DMS53 (cell line): ENCODE measurements at regions not wholly inside any gene's neighbourhood (a gene's known extent, or its start where the extent isn't known, plus 50 kb on each side); places are given as distances from the start of the nearest gene placed in this dataset.
"Not testable (repeated sequence)": the region's sequence is repeated elsewhere in the genome, so short reads cannot be mapped to it uniquely, and the experiment has no call there.

ENCODE experiments used
- DNase-seq: peaks from one replicate; lab custom pipeline; 2025; lab: John Stamatoyannopoulos, UW

DNA sequence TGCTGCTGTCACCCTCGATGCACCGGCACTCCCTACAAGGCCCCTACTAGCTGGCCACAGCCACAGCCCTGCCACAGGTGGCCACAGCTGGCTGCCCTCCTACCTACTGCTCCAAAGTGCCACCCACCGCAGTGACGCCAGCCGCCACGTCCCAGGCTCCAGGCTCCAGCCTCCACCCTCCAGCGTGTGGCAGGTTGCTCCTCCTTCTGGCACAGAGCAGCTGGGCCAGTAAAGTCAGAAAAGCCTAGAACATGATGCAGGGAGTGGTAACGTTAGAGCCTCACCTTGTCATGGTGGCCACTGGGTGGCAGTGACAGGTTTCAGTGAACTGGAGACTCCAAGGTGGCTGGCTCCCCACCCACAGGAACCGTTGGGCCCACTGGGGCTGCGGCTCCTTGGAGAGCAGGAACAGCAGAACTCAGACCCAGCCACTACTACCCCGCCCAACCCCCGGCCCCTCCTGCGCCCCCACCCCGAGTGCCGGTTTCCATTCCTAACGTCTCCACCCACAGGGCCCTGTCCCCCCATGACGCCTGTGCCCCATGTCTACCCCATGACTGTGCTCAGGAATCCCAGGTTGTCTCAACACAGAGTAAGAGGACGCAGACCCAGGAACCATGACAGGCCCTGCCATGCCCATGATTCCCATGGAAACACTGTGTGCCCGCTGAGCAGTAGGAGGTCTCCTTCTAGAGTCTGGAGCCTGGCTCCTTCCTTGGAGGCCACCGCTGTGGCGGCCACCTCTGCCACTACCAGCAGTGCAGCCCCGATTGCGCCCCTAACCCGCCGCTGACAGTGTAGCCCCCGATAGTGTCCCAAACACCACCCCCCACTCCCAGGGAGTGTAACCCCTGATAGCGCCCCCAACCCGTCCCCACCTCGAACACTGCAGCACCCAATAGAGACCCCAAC, 52.3 kb upstream of the ZNF33B start:
- peak; percentile 95 for DNase-seq

DNA sequence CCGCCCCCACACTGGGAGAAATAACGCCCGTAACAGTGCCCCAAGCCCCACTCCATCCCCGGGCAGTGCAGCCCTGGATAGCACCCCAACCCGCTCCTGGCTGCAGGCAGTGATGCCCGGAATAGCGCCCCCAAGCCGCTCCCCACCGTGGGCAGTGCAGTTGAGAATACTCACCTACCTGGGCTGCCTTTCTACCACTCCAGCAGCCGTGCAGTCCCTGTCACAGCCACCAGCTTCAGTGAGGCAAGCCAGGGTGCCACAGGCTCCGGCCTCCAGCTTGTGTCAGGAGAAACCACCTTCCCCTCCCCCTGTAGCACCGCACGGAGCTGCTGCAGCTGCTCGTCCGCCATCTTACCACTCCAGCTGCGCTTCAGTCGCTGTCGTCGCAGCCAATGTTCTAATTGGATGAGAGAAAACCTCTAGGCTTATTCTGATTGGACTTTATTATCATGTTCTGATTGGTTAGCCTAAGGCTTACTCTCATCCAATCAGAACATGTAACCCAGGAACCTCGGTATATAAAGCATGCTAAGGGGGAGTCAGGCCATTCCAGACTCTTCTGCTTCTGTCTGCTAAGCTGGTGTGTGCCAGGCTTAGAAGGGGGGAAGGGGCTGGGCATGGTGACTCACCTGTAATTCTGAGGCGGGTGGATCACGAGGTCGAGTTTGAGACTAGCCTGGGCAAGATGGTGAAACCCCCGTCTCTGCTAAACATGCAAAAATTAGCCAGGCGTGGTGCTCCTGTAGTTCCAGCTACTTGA, 53.2 kb upstream of the ZNF33B start:
- DNase-seq, result peak; percentile 99

DNA sequence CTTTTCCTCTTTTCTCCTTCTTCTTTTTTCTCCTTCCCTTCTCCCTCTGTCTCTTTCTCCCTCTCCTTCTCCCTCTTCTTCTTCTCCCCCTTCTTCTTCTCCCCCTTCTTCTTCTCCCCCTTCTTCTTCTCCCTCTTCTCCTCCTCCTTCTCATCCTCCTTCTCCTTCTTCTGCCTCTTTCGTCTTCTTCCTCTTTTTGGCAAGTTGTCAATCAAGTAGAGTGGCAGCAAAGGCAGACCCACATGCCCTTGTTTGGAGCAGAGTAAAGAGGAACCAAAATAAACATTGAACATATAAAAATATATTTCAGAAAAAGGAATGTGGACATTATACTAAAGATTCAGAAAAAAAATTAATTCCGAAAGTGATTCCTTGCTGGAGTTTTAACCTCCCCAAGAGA, 59.6 kb upstream of the ZNF33B start:
- no peak for DNase-seq

DNA sequence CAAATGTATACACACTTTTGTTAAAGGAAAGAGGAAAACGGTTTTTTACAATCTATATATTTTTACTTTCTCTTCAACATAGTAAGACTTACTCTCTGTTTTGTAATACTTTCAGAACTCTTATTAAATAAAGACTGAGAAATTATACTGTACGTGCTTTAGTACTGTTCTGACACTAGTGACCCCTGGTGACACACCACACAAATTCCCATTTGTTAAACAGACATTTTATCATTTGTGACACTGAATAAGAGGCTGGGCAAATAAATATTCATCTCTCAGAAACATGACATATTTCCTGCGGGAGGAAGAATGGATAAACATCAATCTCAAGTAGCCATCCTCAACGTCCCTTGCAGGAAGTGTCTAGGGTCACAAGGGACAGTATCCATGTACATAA, 68.9 kb upstream of the ZNF33B start:
- peak; percentile 22 for DNase-seq

DNA sequence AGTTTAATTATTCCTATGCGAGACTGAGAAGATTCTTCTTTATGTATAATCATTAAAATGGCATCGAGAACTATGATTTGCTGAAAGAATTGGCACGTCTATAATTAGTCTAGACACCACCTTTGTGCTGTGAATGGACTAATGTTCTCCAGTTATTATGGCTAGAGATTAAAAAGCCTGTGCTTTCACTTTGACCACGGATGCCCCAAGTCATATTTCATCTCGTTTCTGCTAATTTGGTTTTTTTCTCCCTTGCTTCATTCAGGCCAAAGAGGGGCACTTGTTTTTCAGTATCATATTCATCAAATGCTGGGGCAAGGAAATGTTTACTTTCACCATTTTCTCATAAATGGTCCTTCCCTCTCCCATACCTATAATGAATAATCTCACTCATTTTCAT, 63.3 kb upstream of the BMS1 start:
- DNase-seq, result not testable (repeated sequence)

DNA sequence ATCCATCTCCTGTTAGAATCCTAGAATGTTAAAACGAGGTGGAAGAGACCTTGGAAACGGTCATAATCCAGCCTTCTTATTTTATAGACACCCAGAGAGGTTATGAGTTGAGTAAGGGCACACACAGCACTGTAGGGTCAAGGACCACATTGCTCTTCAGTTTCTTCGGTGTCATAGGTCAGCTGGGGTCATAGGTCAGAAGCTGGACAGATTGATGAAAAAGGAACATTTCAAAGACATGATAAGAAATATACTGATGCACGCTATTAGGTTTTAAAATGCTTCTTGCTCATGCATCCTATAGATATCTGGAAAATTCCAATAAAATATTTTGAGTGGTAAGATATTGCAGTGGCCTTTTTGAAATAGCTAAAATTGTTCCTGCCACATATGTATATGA, 60.0 kb upstream of the BMS1 start:
- DNase-seq, result no peak

DNA sequence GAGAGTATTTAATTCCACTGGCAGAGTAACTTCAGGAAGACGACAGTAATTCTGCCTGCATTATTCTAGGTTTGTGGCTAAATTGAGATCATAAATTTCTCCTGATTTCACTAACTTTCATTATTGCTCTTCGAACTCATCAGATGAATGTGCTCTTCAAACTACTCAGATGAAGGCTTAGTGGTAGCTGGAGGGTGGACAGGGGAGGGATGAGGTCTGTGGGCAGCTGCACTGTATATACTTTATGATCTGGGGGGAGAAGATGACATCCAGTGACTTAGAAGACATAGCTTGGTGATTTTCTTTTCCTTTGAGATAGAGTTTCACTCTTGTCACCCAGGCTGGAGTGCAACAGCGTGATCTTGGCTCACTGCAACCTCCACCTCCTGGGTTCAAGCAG, 59.0 kb upstream of the BMS1 start:
- not testable (repeated sequence) for DNase-seq

DNA sequence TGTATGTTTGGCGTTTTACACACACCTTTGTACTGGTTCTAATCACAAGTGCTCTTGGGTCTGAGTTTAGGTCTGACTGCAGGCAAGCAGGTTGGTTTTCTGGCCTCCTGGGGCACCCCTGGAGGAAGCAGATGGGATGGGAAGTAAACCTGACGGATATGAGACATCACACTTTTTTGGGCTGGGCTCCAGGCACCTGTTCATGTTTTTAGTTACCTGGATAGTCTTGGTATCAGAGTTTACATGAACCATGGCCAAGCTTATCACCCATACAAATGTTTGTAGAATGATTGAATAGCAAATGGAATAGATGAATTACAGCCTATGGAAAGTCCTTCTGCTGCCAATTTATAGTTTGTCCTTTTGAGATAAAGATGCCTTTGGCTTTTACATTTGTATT, 57.9 kb upstream of the BMS1 start:
- not testable (repeated sequence) for DNase-seq

DNA sequence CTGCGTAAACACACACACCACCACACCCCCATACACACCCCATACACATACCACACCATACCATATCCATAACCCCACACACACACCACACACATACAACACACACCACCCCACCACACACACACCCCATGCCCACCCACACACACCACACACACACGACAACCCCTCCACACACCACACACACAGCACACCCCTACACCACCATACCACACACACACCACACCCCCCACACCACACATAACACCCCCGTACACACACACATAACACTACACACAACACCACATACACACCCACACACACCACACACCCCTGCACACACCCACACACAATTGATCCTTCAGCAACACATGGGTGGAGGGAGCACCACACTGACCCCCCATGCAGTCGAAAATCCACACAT, 50.3 kb upstream of the BMS1 start:
- no peak for DNase-seq
